Smooth muscle cell (in vitro differentiated cells): ENCODE measurements at regions not wholly inside any gene's neighbourhood (a gene's known extent, or its start where the extent isn't known, plus 50 kb on each side); places are given as distances from the start of the nearest gene placed in this dataset.

Experiments used
- DNase-seq: peaks from one replicate; lab custom pipeline; 2025; ENCODE audit not compliant: unreplicated experiment; lab: John Stamatoyannopoulos, UW
- H2AFZ ChIP-seq: fragments of 200-600 bp; sonication (generic); 2 replicates; pipeline ENCODE4 v1.6.0; 2016; ENCODE audit warnings: antibody characterized with exemption, low read depth, mild to moderate bottlenecking
- H3F3A ChIP-seq: fragments of 200-600 bp; sonication (generic); 2 replicates; pipeline ENCODE4 v1.6.0; 2017; ENCODE audit warnings: antibody characterized with exemption, low read depth
- H3K27ac ChIP-seq: fragments of 200-600 bp; sonication (generic); 2 replicates; pipeline ENCODE4 v1.5.1; 2016; ENCODE audit warnings: low read depth, mild to moderate bottlenecking
- H3K27me3 ChIP-seq: fragments of 200-600 bp; sonication (generic); 2 replicates; pipeline ENCODE4 v1.6.1; 2016; ENCODE audit warnings: low read depth, mild to moderate bottlenecking
- H3K36me3 ChIP-seq: fragments of 200-600 bp; sonication (generic); 2 replicates; pipeline ENCODE4 v1.5.1; 2016; ENCODE audit warnings: low read depth
- H3K4me1 ChIP-seq: fragments of 200-600 bp; sonication (generic); 2 replicates; pipeline ENCODE4 v1.5.1; 2016; ENCODE audit warnings: low read depth
- H3K4me2 ChIP-seq: fragments of 200-600 bp; sonication (generic); 2 replicates; pipeline ENCODE4 v1.6.0; 2016; ENCODE audit warnings: mild to moderate bottlenecking
- H3K4me3 ChIP-seq: fragments of 200-600 bp; sonication (generic); 2 replicates; pipeline ENCODE4 v1.5.1; 2016; ENCODE audit warnings: mild to moderate bottlenecking
- H3K79me2 ChIP-seq: fragments of 200-600 bp; sonication (generic); 2 replicates; pipeline ENCODE4 v1.6.0; 2016; ENCODE audit warnings: low read depth, mild to moderate bottlenecking
- H3K9ac ChIP-seq: fragments of 200-600 bp; sonication (generic); 2 replicates; pipeline ENCODE4 v1.6.0; 2016; ENCODE audit warnings: low read depth
- H3K9me3 ChIP-seq: fragments of 200-600 bp; sonication (generic); replicated peaks from 2 replicates; pipeline ENCODE4 v1.5.1; 2016; ENCODE audit warnings: low read depth
- H4K20me1 ChIP-seq: fragments of 200-600 bp; sonication (generic); 2 replicates; pipeline ENCODE4 v1.6.0; 2016; ENCODE audit warnings: low read depth
- CTCF ChIP-seq: fragments of 200-600 bp; sonication (generic); IDR thresholded peaks from 2 replicates; pipeline ENCODE4 v1.5.1; 2017; ENCODE audit warnings: borderline replicate concordance, mild to moderate bottlenecking, antibody characterized with exemption; ENCODE audit not compliant: insufficient read depth, poor library complexity, severe bottlenecking
- WGBS: methylation state at CpG from one replicate; pipeline ENCODE4 v1.1.7; 2016; ENCODE audit warnings: low lambda C conversion rate; 5-methylcytosine and 5-hydroxymethylcytosine counted together

GRCh38 chr7:93819699-93820098 is 70.9 kb downstream of the TFPI2 start:
- Histone ChIP-seq H3K36me3 (no peaks in the 10 kb centered on the region), H3K27ac (no peak overlapping the region), H4K20me1 (no peaks in the 10 kb centered on the region), H2AFZ (no peak overlapping the region), H3K27me3 (no peaks in the 10 kb centered on the region), H3K4me1 (peaks cover 9% of the 10 kb centered on the region), H3F3A (no peaks in the 10 kb centered on the region), H3K4me2 (no peak overlapping the region), H3K9ac (no peak overlapping the region), H3K79me2 (no peaks in the 10 kb centered on the region), H3K9me3 (no peaks in the 10 kb centered on the region), H3K4me3 (no peak overlapping the region)
- no peak for DNase-seq
- TF ChIP-seq CTCF, result no peak
- WGBS, result 92% methylated on average over 7 of the region's 7 CpGs

- H3K9me3 ChIP-seq, result no peaks in the 10 kb centered on the region
- no peaks in the 10 kb centered on the region for H4K20me1 ChIP-seq
- H3K9ac ChIP-seq, result no peak overlapping the region
- no peak overlapping the region for H3K27ac ChIP-seq
- H3K36me3 ChIP-seq, result no peaks in the 10 kb centered on the region
- TF ChIP-seq CTCF, result no peak
- DNase-seq, result no peak
- H3K4me1 ChIP-seq, result peaks cover 9% of the 10 kb centered on the region
- no peak overlapping the region for H2AFZ ChIP-seq
- 32% methylated on average over 1 of the region's 1 CpG for WGBS
- no peaks in the 10 kb centered on the region for H3K79me2 ChIP-seq
- no peaks in the 10 kb centered on the region for H3K27me3 ChIP-seq
- H3K4me2 ChIP-seq, result no peak overlapping the region
- H3F3A ChIP-seq, result no peaks in the 10 kb centered on the region
- no peak overlapping the region for H3K4me3 ChIP-seq
These were observed 73.0 kb downstream of the TFPI2 start for GRCh38 chr7:93817526-93817925.

GRCh38 chr7:93817004-93817403 is 73.5 kb downstream of the TFPI2 start:
- H3K9ac ChIP-seq, result no peak overlapping the region
- DNase-seq, result no peak
- H3K4me2 ChIP-seq, result no peak overlapping the region
- H3K4me3 ChIP-seq, result no peak overlapping the region
- no peak overlapping the region for H3K27ac ChIP-seq
- no peaks in the 10 kb centered on the region for H4K20me1 ChIP-seq
- peaks cover 9% of the 10 kb centered on the region for H3K4me1 ChIP-seq
- H3F3A ChIP-seq, result no peaks in the 10 kb centered on the region
- no peak overlapping the region for H2AFZ ChIP-seq
- H3K79me2 ChIP-seq, result no peaks in the 10 kb centered on the region
- H3K27me3 ChIP-seq, result no peaks in the 10 kb centered on the region
- no peaks in the 10 kb centered on the region for H3K9me3 ChIP-seq
- TF ChIP-seq CTCF, result no peak
- H3K36me3 ChIP-seq, result no peaks in the 10 kb centered on the region

- Histone ChIP-seq H2AFZ (no peak overlapping the region), H3K27me3 (no peaks in the 10 kb centered on the region), H3K27ac (no peak overlapping the region), H3K4me2 (no peak overlapping the region), H3K4me3 (no peak overlapping the region), H3K9me3 (no peaks in the 10 kb centered on the region), H3K9ac (no peak overlapping the region), H3F3A (no peaks in the 10 kb centered on the region), H3K4me1 (peaks cover 9% of the 10 kb centered on the region), H4K20me1 (no peaks in the 10 kb centered on the region), H3K36me3 (no peaks in the 10 kb centered on the region), H3K79me2 (no peaks in the 10 kb centered on the region)
- no peak for TF ChIP-seq CTCF
- WGBS, result 77% methylated on average over 1 of the region's 1 CpG
- DNase-seq, result no peak
These were observed 77.0 kb downstream of the TFPI2 start for GRCh38 chr7:93813514-93813913.
